Lower lobe of right lung (tissue), 2 donors: ENCODE measurements at regions not wholly inside any gene's neighbourhood (a gene's known extent, or its start where the extent isn't known, plus 50 kb on each side); places are given as distances from the start of the nearest gene placed in this dataset.

Experiments
- ATAC-seq, 2 donors: fragments of 200-7000 bp; cut with Tn5 transposase; one replicate each; pipeline ENCODE4 v1.9.1; 2020 to 2022; ENCODE audit warnings: mild to moderate bottlenecking in 2 of 2, moderate library complexity in 2 of 2
- DNase-seq: peaks from one replicate; pipeline ENCODE4 v3.0.0-alpha.2; 2020
- H3K27ac ChIP-seq: fragments of 200-600 bp; one replicate; pipeline ENCODE4 v1.8.0; 2022
- H3K27me3 ChIP-seq: fragments of 200-600 bp; one replicate; pipeline ENCODE4 v1.8.0; 2022; ENCODE audit warnings: low read depth
- H3K36me3 ChIP-seq: fragments of 200-600 bp; one replicate; pipeline ENCODE4 v1.8.0; 2022; ENCODE audit warnings: mild to moderate bottlenecking
- H3K4me1 ChIP-seq: fragments of 200-600 bp; one replicate; pipeline ENCODE4 v1.8.0; 2022
- H3K4me3 ChIP-seq: fragments of 200-600 bp; one replicate; pipeline ENCODE4 v1.8.0; 2022; ENCODE audit warnings: mild to moderate bottlenecking
- H3K9me3 ChIP-seq: fragments of 200-600 bp; one replicate; pipeline ENCODE4 v1.8.0; 2022
- CTCF ChIP-seq: fragments of 200-600 bp; IDR thresholded peaks from one replicate; pipeline ENCODE4 v1.8.0; 2022; ENCODE audit warnings: antibody characterized with exemption, mild to moderate bottlenecking
- intact Hi-C: fragments of 100-400 bp; cut with DNase I; formaldehyde crosslinking; loops from one replicate; pipeline ENCODE4 v1.11.0; 2022
- donor health status: DM: no; HTN: yes; CAD: no; lungs with severe emphysema.

- no peak for TF ChIP-seq CTCF
- H3K9me3 ChIP-seq, result no peaks in the 10 kb centered on the region
- no peak for ATAC-seq
- DNase-seq, result no peak
- peaks cover 6% of the 10 kb centered on the region for H3K4me1 ChIP-seq
- H3K27me3 ChIP-seq, result no peaks in the 10 kb centered on the region
- no peak overlapping the region for H3K27ac ChIP-seq
- H3K4me3 ChIP-seq, result no peak overlapping the region
- H3K36me3 ChIP-seq, result no peaks in the 10 kb centered on the region
- intact Hi-C loops, result no loop called here
Observed at GRCh38 chr6:110528930-110529325, 52.5 kb upstream of the SLC22A16 start.

- H3K27ac ChIP-seq, result no peak overlapping the region
- H3K27me3 ChIP-seq, result no peaks in the 10 kb centered on the region
- ATAC-seq (peak; percentile 81 to 82), DNase-seq (no peak)
- intact Hi-C loops, result no loop called here
- peaks cover 6% of the 10 kb centered on the region for H3K4me1 ChIP-seq
- TF ChIP-seq CTCF, result peak; percentile 81
- no peaks in the 10 kb centered on the region for H3K9me3 ChIP-seq
- H3K4me3 ChIP-seq, result no peak overlapping the region
- no peaks in the 10 kb centered on the region for H3K36me3 ChIP-seq
Observed at GRCh38 chr6:110528101-110528929, 51.9 kb upstream of the SLC22A16 start.

GRCh38 chr6:110527516-110527915 lies 51.1 kb upstream of the SLC22A16 start:
- Histone ChIP-seq H3K4me1 (peaks cover 6% of the 10 kb centered on the region), H3K27me3 (no peaks in the 10 kb centered on the region), H3K9me3 (no peaks in the 10 kb centered on the region), H3K27ac (no peak overlapping the region), H3K4me3 (no peak overlapping the region), H3K36me3 (no peaks in the 10 kb centered on the region)
- intact Hi-C loops, result no loop called here
- no peak for ATAC-seq
- DNase-seq, result no peak
- no peak for TF ChIP-seq CTCF

GRCh38 chr6:110526726-110527125 lies 50.3 kb upstream of the SLC22A16 start:
- Histone ChIP-seq H3K4me3 (no peak overlapping the region), H3K36me3 (no peaks in the 10 kb centered on the region), H3K27ac (no peak overlapping the region), H3K9me3 (no peaks in the 10 kb centered on the region), H3K4me1 (peaks cover 6% of the 10 kb centered on the region), H3K27me3 (no peaks in the 10 kb centered on the region)
- TF ChIP-seq CTCF, result no peak
- ATAC-seq (no peak), DNase-seq (no peak)
- intact Hi-C loops, result no loop called here
